ENCODE measurements at regions not wholly inside any gene's neighbourhood (a gene's known extent, or its start where the extent isn't known, plus 50 kb on each side); places are given as distances from the start of the nearest gene placed in this dataset.

DNA sequence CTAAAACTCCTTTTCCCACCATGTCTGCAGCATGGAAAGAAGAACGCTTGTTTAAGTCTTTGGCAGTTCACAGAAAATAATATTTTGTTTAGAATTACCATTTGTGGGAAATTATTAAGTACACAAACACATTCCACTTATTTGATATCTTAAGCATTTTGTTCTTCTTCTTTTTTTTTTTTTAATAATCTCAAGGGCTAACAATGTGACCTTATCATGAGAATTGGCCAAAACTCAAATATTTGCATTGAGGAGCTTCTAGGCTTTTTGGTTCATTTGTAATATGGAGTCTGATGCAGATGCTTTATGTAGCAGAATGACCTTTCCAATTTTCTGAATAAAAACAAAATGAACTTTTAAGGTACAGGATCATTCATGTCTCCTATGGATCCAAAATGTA is 555.0 kb downstream of the ZEB2 start (continued):
- TF ChIP-seq, protein P1, sequence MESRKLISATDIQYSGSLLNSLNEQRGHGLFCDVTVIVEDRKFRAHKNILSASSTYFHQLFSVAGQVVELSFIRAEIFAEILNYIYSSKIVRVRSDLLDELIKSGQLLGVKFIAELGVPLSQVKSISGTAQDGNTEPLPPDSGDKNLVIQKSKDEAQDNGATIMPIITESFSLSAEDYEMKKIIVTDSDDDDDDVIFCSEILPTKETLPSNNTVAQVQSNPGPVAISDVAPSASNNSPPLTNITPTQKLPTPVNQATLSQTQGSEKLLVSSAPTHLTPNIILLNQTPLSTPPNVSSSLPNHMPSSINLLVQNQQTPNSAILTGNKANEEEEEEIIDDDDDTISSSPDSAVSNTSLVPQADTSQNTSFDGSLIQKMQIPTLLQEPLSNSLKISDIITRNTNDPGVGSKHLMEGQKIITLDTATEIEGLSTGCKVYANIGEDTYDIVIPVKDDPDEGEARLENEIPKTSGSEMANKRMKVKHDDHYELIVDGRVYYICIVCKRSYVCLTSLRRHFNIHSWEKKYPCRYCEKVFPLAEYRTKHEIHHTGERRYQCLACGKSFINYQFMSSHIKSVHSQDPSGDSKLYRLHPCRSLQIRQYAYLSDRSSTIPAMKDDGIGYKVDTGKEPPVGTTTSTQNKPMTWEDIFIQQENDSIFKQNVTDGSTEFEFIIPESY (IDR thresholded peaks at IDR 0.05), result no peak
- no peak for TF ChIP-seq YY1 (IDR thresholded peaks at IDR 0.05)
- TF ChIP-seq FOXA2 (IDR thresholded peaks at IDR 0.05), result no peak
- no peak for TF ChIP-seq JUND (IDR thresholded peaks at IDR 0.05)

DNA sequence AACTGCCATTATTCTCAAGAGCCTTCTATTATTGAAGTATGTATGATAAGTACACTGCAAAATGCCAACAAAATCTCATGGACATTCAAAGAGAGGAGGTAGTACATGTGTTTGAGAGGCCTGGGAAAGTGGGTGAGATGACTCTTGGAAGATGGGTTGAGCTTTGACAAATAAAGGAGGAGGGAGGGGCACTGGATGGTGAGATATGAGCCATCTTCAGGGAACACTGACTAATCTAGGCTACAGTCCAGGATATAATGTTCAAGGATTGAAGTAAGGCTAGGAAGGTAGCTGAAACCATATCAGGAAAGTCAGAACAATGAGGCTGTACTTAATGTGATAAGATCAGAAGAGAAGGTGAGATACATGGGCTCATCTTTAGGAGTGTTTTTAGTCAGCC is 559.7 kb downstream of the ZEB2 start:
- Histone ChIP-seq H3K4me1 (ENCODE audit: control insufficient read depth in 4 of 4, insufficient read depth in 4 of 4, low read length in 3 of 4) (peaks cover 0 to under 1% (median 0%) of the 10 kb centered on the region in 4 donors), H3K9me3 (ENCODE audit: control insufficient read depth in 4 of 4, low read length in 3 of 4) (no peaks in the 10 kb centered on the region), H3K4me3 (ENCODE audit: low read depth in 1 of 3, low read length in 3 of 3) (no peak overlapping the region), H3K9ac (ENCODE audit: low read depth in 1 of 2, low read length in 2 of 2) (no peak overlapping the region), H3K36me3 (ENCODE audit: control insufficient read depth in 4 of 4, insufficient read depth in 3 of 4, low read depth in 1 of 4, low read length in 3 of 4) (no peaks in the 10 kb centered on the region), H3K27me3 (ENCODE audit: control insufficient read depth in 4 of 4, insufficient read depth in 4 of 4, low read length in 3 of 4) (no peaks in the 10 kb centered on the region), H3K27ac (ENCODE audit: low read depth in 1 of 2, low read length in 2 of 2) (no peak overlapping the region)
- DNase-seq (ENCODE audit: low spot score), result no peak
- no peak for TF ChIP-seq HNF4A (conservative IDR thresholded peaks at IDR 0.05)
- no peak for TF ChIP-seq TAF1 (conservative IDR thresholded peaks at IDR 0.05)
- TF ChIP-seq RXRA (IDR thresholded peaks at IDR 0.05), result no peak
- TF ChIP-seq JUND (IDR thresholded peaks at IDR 0.05), result no peak
- TF ChIP-seq EGR1 (IDR thresholded peaks at IDR 0.05; ENCODE audit: low read depth in 2 of 2), result no peak
- TF ChIP-seq YY1 (IDR thresholded peaks at IDR 0.05), result no peak
- no peak for TF ChIP-seq RAD21 (IDR thresholded peaks at IDR 0.05)
- TF ChIP-seq, protein P2, sequence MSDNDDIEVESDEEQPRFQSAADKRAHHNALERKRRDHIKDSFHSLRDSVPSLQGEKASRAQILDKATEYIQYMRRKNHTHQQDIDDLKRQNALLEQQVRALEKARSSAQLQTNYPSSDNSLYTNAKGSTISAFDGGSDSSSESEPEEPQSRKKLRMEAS (IDR thresholded peaks at IDR 0.05), result no peak
- no peak for TF ChIP-seq SP1 (IDR thresholded peaks at IDR 0.05)
- TF ChIP-seq, protein P1 (IDR thresholded peaks at IDR 0.05), result no peak
- TF ChIP-seq FOXA2 (IDR thresholded peaks at IDR 0.05), result no peak
- no peak for TF ChIP-seq FOXA1 (IDR thresholded peaks at IDR 0.05)

DNA sequence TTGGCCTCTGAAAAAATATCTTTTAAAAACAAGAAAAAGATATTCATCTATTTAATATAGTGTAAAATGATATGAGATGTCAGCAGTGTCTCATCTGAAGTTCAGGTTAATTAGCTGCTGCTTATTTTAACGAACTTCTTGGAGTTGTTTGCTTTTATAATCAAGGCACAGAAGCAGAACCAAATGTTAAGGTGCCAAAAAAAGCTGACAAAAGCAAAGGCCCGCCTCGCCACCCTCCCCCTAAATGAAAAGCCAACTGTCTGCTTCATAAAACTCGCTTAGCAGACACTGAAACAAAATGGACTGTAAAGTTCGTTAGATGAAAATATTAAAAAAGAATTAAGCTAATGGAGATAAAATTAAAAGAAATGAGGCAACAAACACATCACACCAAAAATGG is 562.6 kb downstream of the ZEB2 start:
- Histone ChIP-seq H3K27ac (ENCODE audit: low read depth in 1 of 2, low read length in 2 of 2) (no peak overlapping the region), H3K9me3 (ENCODE audit: control insufficient read depth in 4 of 4, low read length in 3 of 4) (no peaks in the 10 kb centered on the region), H3K4me1 (ENCODE audit: control insufficient read depth in 4 of 4, insufficient read depth in 4 of 4, low read length in 3 of 4) (no peaks in the 10 kb centered on the region), H3K36me3 (ENCODE audit: control insufficient read depth in 4 of 4, insufficient read depth in 3 of 4, low read depth in 1 of 4, low read length in 3 of 4) (no peaks in the 10 kb centered on the region), H3K4me3 (ENCODE audit: low read depth in 1 of 3, low read length in 3 of 3) (no peak overlapping the region), H3K9ac (ENCODE audit: low read depth in 1 of 2, low read length in 2 of 2) (no peak overlapping the region), H3K27me3 (ENCODE audit: control insufficient read depth in 4 of 4, insufficient read depth in 4 of 4, low read length in 3 of 4) (no peaks in the 10 kb centered on the region)
- TF ChIP-seq, protein P3, sequence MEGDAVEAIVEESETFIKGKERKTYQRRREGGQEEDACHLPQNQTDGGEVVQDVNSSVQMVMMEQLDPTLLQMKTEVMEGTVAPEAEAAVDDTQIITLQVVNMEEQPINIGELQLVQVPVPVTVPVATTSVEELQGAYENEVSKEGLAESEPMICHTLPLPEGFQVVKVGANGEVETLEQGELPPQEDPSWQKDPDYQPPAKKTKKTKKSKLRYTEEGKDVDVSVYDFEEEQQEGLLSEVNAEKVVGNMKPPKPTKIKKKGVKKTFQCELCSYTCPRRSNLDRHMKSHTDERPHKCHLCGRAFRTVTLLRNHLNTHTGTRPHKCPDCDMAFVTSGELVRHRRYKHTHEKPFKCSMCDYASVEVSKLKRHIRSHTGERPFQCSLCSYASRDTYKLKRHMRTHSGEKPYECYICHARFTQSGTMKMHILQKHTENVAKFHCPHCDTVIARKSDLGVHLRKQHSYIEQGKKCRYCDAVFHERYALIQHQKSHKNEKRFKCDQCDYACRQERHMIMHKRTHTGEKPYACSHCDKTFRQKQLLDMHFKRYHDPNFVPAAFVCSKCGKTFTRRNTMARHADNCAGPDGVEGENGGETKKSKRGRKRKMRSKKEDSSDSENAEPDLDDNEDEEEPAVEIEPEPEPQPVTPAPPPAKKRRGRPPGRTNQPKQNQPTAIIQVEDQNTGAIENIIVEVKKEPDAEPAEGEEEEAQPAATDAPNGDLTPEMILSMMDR (IDR thresholded peaks at IDR 0.05; ENCODE audit: low read depth, low read length, missing input control), result no peak
- TF ChIP-seq RAD21 (IDR thresholded peaks at IDR 0.05) (no peak), RXRA (IDR thresholded peaks at IDR 0.05) (no peak)
- WGBS, result 90% methylated on average over 5 of the region's 5 CpGs
- DNase-seq (ENCODE audit: low spot score), result no peak
